Hepatic stellate cell (primary cell): ENCODE measurements at regions not wholly inside any gene's neighbourhood (a gene's known extent, or its start where the extent isn't known, plus 50 kb on each side); places are given as distances from the start of the nearest gene placed in this dataset.
"Not testable (repeated sequence)": the region's sequence is repeated elsewhere in the genome, so short reads cannot be mapped to it uniquely, and the experiment has no call there.

Experiments used
- DNase-seq: peaks from one replicate; pipeline ENCODE4 v3.0.0; 2011; ENCODE audit warnings: low spot score

DNA sequence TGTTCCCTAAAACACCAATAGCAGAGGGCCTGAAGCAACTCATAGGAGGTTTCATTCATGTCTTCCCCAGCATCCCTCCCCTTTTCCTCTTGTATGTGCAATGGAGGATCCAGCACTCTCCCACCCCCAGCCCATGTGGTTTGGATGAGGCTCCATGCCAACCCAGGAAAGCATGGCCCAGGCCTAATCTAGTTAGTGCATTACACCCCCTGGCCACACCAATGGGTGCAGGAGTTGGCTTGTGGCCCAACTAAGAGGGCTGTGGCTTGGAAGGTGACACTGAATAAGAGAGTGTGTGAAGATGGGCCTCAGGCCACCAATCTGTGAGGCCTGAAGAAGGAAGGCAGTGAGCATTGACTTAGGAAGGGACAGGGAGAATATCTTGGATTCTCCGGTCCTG is 70.8 kb upstream of the SMIM23 start:
- DNase-seq = no peak

DNA sequence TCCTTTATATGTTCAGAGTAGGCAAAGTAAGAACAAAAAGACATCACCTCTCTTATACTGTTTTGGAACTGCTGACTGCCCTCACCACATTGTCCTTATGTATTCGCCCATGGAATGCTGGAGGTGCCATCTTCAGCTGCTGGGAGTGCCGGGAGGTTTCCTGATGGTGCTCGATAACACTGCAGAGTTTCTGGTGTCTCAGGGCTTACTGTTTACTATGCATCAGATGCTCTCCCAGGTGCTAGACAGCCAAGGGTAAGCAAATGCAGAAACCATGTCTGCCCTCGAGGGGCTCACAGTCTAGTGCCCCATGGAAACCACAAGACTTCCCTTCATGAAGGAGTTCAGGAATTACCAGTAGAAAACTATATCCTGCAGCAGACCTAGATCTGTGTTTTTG is 70.1 kb upstream of the SMIM23 start:
- DNase-seq = no peak

DNA sequence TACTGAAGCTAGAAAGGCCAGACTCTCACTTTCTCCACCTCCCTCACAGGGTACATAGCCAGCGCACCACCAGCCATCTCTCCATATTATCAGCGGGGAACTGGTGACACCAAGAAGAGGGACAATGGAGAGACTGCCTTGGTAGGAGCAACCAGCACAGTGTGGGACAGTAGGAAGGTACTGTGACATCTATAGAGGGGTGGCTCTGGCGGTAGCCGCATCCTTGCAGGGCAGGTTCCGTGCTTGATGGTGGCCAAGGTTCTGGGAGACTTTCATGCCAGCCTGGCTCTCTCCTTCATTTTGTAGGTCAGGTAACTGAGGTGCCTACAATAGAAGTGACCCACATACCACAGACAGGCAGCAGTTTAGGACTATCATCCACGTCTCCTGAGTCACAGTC is 65.5 kb upstream of the SMIM23 start:
- no peak for DNase-seq

DNA sequence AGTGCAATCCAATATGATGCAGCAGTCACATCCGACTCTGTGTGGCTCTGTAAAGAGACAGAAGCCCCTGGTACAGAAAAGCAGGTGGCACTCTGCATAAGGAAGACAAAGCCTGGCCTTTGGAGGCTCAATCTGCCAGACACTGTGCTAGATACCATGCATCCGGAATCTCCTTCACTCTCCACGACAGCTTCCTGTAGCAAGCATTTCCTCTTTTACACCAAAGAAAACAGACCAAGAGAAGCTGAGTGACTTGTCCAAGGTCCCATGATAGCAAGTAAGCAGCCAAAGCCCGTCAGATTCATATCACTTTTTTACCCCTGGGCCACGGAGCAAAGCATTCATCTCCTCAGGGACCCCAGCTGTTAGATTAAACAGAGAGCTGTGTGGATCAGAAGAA is 64.2 kb upstream of the SMIM23 start:
- DNase-seq = no peak

DNA sequence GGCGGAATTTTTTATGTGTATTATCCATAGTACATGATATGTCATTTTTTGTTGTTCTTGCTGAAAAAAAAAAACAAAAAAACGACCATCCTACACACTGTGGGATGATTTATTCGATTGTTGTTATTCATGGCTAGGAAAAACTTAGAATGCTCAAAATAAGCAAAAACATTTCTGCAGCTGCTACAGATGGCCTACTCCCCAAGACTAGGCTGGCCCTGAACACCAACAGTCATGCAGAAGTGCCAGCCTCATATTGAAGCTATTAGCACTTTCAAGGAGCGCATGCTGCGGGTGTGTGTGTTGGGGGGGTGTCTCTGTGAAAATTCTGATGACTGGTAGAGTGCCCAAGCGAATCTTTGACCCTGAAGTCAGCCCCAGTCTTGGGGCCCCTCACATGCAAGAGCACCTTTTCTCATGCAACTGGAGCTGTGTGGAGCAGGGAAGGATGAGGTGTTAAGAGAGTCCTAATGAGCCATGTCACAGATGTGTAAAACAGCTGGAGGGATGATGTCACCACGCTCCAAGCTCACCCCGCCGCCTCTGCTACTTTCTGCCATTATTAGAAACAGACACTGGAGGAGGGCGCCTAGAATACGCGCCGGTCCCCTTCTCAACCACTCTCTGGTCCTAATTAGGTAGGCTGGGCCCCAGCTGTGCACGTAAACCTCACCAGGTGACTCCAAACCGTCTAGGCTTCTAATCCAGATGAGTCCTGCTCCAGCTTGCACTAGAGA is 61.0 kb upstream of the SMIM23 start:
- no peak for DNase-seq

DNA sequence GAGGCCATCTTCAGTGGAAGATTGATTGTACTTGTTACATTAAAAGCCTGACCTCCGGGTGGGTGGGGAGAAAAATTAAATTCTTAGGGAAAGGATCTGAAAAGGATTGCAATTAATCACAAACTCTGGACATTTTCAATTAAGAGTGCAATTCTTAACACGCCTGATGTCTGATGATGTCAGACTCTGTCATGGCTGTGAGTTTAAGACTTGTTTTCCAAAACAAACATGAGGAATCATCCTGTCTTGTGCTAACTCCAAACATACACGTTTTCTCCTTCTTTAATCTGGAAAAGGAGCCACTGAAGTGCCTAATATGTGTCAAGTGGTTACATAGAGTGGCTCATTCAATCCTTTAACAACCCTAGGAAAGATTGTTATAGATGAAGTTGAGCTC is 60.4 kb upstream of the SMIM23 start:
- DNase-seq = no peak

DNA sequence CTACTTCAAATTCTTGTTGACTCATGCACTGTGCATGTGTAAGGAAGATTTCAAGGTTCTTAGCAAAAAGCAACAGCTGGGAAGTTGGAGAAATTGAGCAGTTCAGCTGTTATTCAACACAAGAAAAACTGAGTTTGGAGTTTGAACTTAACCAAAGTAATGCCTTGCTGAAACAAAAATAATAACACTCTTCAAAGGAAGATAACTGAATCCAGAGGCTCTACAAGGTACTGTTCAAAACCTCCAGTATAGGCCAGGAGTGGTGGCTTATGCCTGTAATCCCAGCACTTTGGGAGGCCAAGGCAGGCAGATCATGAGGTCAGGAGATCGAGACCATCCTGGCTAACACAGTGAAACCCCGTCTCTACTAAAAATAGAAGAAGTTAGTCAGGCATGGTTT is 58.8 kb upstream of the SMIM23 start:
- not testable (repeated sequence) for DNase-seq

DNA sequence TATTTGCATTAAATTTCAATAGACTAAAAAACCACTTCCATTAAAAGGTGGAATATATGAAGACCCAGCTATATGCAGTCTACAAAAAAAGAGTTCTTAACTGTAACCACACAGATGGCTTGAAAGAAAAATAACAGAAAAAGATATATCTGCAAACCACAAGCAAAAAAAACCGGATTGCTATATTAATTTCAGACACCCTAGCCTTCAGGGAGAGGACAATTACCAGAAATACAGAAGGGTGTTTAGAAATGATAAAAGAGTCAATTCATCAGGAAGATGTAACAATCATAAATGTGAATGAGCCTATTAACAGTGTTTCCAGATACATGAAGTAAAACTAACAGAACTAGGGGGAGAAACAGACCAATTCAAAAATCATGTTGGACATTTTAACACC is 56.9 kb upstream of the SMIM23 start:
- DNase-seq = no peak
